Loucy (cell line): ENCODE measurements at regions not wholly inside any gene's neighbourhood (a gene's known extent, or its start where the extent isn't known, plus 50 kb on each side); places are given as distances from the start of the nearest gene placed in this dataset.

ENCODE experiments used
- H2AFZ ChIP-seq: fragments of 200-600 bp; sonication (generic); 2 replicates; pipeline ENCODE4 v1.6.0; 2016; ENCODE audit warnings: antibody characterized with exemption, mild to moderate bottlenecking, low read length, moderate library complexity
- H3F3A ChIP-seq: fragments of 200-600 bp; 2 replicates; pipeline ENCODE4 v1.6.0; 2016; ENCODE audit warnings: antibody characterized with exemption, low read depth, mild to moderate bottlenecking
- H3K27me3 ChIP-seq: fragments of 200-600 bp; sonication (generic); 2 replicates; pipeline ENCODE4 v1.6.1; 2014; ENCODE audit warnings: low read length, mild to moderate bottlenecking; ENCODE audit not compliant: insufficient read depth, poor library complexity, severe bottlenecking
- H3K36me3 ChIP-seq: fragments of 200-600 bp; sonication (generic); 2 replicates; pipeline ENCODE4 v1.6.1; 2016; ENCODE audit warnings: low read length; ENCODE audit not compliant: insufficient read depth
- H3K4me1 ChIP-seq: fragments of 200-600 bp; sonication (generic); 2 replicates; pipeline ENCODE4 v1.5.1; 2014; ENCODE audit warnings: low read length, mild to moderate bottlenecking; ENCODE audit not compliant: insufficient read depth, poor library complexity, severe bottlenecking
- H3K4me2 ChIP-seq: fragments of 200-600 bp; sonication (generic); 2 replicates; pipeline ENCODE4 v1.6.0; 2014; ENCODE audit warnings: antibody characterized with exemption, low read length, low read depth, mild to moderate bottlenecking; ENCODE audit not compliant: poor library complexity, severe bottlenecking
- H3K4me3 ChIP-seq: fragments of 200-600 bp; sonication (generic); 2 replicates; pipeline ENCODE4 v1.5.1; 2014; ENCODE audit warnings: low read length, mild to moderate bottlenecking, mixed read lengths; ENCODE audit not compliant: poor library complexity, severe bottlenecking
- H3K79me2 ChIP-seq: fragments of 200-600 bp; sonication (generic); 2 replicates; pipeline ENCODE4 v1.6.1; 2014; ENCODE audit warnings: low read length; ENCODE audit not compliant: insufficient read depth
- H3K9ac ChIP-seq: fragments of 200-600 bp; sonication (generic); 2 replicates; pipeline ENCODE4 v1.6.0; 2014; ENCODE audit warnings: mild to moderate bottlenecking, low read depth, low read length, moderate library complexity; ENCODE audit not compliant: poor library complexity, severe bottlenecking
- H3K9me2 ChIP-seq: fragments of 200-600 bp; sonication (generic); replicated peaks from 2 replicates; pipeline ENCODE4 v1.6.1; 2016; ENCODE audit warnings: low read depth, low read length, mixed read lengths
- H3K9me3 ChIP-seq: fragments of 200-600 bp; sonication (generic); 2 replicates; pipeline ENCODE4 v1.6.1; 2014; ENCODE audit warnings: mild to moderate bottlenecking, antibody characterized with exemption, low read length, low read depth; ENCODE audit not compliant: insufficient read depth
- H4K20me1 ChIP-seq: fragments of 200-600 bp; sonication (generic); 2 replicates; pipeline ENCODE4 v1.6.0; 2014; ENCODE audit warnings: antibody characterized with exemption, low read length, mild to moderate bottlenecking; ENCODE audit not compliant: insufficient read depth, poor library complexity, severe bottlenecking
- EZH2phosphoT487 ChIP-seq: fragments of 200-600 bp; IDR thresholded peaks from 2 replicates; pipeline ENCODE4 v1.6.1; 2018; ENCODE audit warnings: antibody characterized with exemption, mild to moderate bottlenecking, moderate library complexity, borderline replicate concordance
- TF ChIP-seq, protein P1 (sequence below): fragments of 200-600 bp; sonication (generic); conservative IDR thresholded peaks from 2 replicates; pipeline ENCODE4 v1.5.1; 2014; ENCODE audit warnings: mild to moderate bottlenecking, antibody characterized with exemption, low read length

DNA sequence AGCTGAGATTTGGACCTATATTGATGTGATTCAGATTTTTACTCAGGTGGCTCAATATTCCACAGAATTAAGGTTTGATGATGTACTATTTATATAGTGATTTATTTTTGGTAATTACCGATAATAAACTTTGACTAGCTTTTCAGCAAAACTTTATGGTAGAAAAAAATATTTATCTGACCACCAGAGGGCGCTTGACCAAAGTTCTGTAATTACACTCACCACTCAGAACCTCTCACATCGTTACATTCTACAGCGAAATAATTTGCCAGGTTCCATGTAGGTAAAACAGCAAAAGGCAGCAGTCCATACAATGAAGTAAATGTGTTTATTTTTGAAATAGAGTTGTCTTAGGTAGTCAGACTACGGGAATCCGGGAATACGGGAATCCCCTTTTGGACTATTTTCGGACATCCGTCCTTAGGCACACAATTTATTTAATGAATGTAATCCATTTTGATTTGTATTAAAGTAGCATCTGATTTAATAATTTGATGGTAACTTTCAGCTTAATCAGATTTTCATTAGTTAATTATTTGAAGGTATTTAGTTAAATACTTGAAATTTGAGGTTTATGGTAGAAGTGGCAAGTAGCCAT, 143.0 kb upstream of the DDHD1 start:
- no peaks in the 10 kb centered on the region for H3K9me2 ChIP-seq
- TF ChIP-seq, protein P1, sequence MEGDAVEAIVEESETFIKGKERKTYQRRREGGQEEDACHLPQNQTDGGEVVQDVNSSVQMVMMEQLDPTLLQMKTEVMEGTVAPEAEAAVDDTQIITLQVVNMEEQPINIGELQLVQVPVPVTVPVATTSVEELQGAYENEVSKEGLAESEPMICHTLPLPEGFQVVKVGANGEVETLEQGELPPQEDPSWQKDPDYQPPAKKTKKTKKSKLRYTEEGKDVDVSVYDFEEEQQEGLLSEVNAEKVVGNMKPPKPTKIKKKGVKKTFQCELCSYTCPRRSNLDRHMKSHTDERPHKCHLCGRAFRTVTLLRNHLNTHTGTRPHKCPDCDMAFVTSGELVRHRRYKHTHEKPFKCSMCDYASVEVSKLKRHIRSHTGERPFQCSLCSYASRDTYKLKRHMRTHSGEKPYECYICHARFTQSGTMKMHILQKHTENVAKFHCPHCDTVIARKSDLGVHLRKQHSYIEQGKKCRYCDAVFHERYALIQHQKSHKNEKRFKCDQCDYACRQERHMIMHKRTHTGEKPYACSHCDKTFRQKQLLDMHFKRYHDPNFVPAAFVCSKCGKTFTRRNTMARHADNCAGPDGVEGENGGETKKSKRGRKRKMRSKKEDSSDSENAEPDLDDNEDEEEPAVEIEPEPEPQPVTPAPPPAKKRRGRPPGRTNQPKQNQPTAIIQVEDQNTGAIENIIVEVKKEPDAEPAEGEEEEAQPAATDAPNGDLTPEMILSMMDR: peak; percentile 80
- no peak for TF ChIP-seq EZH2phosphoT487

DNA sequence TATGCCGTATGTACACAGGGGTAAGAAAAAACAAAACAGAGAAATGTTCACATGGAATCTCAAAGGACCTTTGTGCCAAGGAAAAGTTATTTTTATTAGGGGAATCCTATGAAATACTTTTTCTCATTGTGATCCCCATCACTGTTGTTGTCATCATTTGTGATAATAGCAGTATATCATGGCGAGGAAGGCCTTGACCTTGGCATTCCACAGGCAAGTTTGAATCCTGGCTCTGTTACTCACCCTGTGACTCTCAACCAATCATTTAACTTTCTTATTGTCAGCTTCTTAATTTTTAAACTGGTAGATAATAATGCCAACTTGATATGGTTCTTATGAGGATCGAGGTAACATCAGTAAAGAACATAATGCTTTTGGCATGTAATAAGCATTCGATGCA, 142.2 kb upstream of the DDHD1 start:
- no peak for TF ChIP-seq EZH2phosphoT487
- TF ChIP-seq, protein P1: no peak
- H3K9ac ChIP-seq: no peak overlapping the region
- H3K36me3 ChIP-seq: no peaks in the 10 kb centered on the region

More for the DNA sequence above, 143.0 kb upstream of the DDHD1 start:
- H3K4me1 ChIP-seq: no peaks in the 10 kb centered on the region
- no peaks in the 10 kb centered on the region for H3K27me3 ChIP-seq
- H3K9ac ChIP-seq: no peak overlapping the region
- no peaks in the 10 kb centered on the region for H3K79me2 ChIP-seq
- no peaks in the 10 kb centered on the region for H3F3A ChIP-seq
- no peak overlapping the region for H3K4me2 ChIP-seq
- H3K9me3 ChIP-seq: no peaks in the 10 kb centered on the region
- H4K20me1 ChIP-seq: no peaks in the 10 kb centered on the region
- H3K4me3 ChIP-seq: no peak overlapping the region
- no peaks in the 10 kb centered on the region for H3K36me3 ChIP-seq
- no peak overlapping the region for H2AFZ ChIP-seq

DNA sequence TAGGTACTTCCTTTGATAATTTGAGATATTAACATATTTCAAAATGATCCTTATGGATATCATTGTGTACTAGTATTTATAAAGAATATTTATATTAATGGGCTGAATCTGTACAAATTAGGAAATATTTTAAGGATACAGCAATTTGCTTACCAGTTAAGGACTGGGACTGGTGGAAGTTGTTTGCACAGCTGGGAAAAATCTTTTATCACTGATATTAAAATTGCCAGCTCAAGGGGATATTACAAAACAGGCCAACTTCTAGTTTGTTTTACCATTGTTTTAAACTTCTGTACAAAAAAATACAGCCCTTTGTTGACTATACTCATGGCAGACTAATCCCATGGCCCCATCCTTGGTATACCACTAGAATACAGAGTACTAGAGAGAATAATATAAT, 133.2 kb upstream of the DDHD1 start:
- Histone ChIP-seq H4K20me1 (no peaks in the 10 kb centered on the region), H3F3A (no peaks in the 10 kb centered on the region), H3K4me1 (no peaks in the 10 kb centered on the region), H3K9me3 (peaks cover 5% of the 10 kb centered on the region; the same call in 1 of the 2 replicates), H3K4me2 (no peak overlapping the region), H2AFZ (no peak overlapping the region), H3K9ac (no peak overlapping the region), H3K27me3 (no peaks in the 10 kb centered on the region), H3K4me3 (no peak overlapping the region), H3K9me2 (no peaks in the 10 kb centered on the region), H3K79me2 (no peaks in the 10 kb centered on the region), H3K36me3 (no peaks in the 10 kb centered on the region)
- no peak for TF ChIP-seq EZH2phosphoT487
- TF ChIP-seq, protein P1: no peak

More for the DNA sequence above, 142.2 kb upstream of the DDHD1 start:
- Histone ChIP-seq H3K4me1 (no peaks in the 10 kb centered on the region), H3K4me3 (no peak overlapping the region), H3F3A (no peaks in the 10 kb centered on the region), H3K27me3 (no peaks in the 10 kb centered on the region), H3K9me2 (no peaks in the 10 kb centered on the region), H2AFZ (no peak overlapping the region), H4K20me1 (no peaks in the 10 kb centered on the region), H3K9me3 (no peaks in the 10 kb centered on the region), H3K4me2 (no peak overlapping the region), H3K79me2 (no peaks in the 10 kb centered on the region)
